GM12891 (cell line): ENCODE measurements at regions not wholly inside any gene's neighbourhood (a gene's known extent, or its start where the extent isn't known, plus 50 kb on each side); places are given as distances from the start of the nearest gene placed in this dataset.

Source experiments
- POLR2A ChIP-seq: IDR thresholded peaks from 2 replicates; pipeline ENCODE4 v1.6.1; 2011; ENCODE audit warnings: low read depth, low read length, control low read depth
- POLR2AphosphoS5 ChIP-seq: IDR thresholded peaks from 2 replicates; pipeline ENCODE4 v1.6.1; 2011; ENCODE audit warnings: low read depth, low read length, control low read depth
- POU2F2 ChIP-seq: IDR thresholded peaks from 2 replicates; pipeline ENCODE4 v1.6.1; 2011; ENCODE audit warnings: low read depth, mild to moderate bottlenecking, control low read depth, low read length, moderate library complexity
- TAF1 ChIP-seq: IDR thresholded peaks from 2 replicates; pipeline ENCODE4 v1.6.1; 2011; ENCODE audit warnings: low read depth, low read length, control low read depth

DNA sequence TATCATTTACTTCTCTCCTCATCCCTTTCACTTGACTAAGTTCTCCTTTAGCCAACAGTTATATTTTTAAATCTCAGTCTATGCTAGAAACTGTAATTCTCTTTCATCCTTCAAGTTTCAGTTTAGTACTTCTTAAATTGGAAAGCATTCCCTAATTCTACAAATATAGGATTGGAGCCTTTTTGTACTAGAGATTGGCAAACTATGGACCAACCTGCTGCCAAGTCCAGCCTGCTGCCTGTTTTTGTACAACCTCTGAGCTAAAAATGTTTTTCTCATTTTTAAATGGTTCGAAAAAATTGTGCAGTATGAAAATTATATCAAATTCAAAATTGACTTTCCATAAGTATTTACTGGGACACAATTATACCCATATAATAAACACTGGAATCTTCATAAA, 1381.5 kb upstream of the SPRY2 start:
- TF ChIP-seq POLR2AphosphoS5: no peak
- no peak for TF ChIP-seq TAF1
- TF ChIP-seq POLR2A: no peak
- no peak for TF ChIP-seq POU2F2
